Upper lobe of left lung (tissue), 4 donors: ENCODE measurements at regions not wholly inside any gene's neighbourhood (a gene's known extent, or its start where the extent isn't known, plus 50 kb on each side); places are given as distances from the start of the nearest gene placed in this dataset.

Source experiments
- EP300 ChIP-seq, 4 donors: sonication (generic); formaldehyde crosslinking; IDR thresholded peaks; one replicate each; pipeline ENCODE4 v1.5.1; 2017; ENCODE audit warnings: antibody characterized with exemption in 4 of 4, control low read depth in 2 of 4
- POLR2A ChIP-seq, 4 donors: fragments of 450-650 bp; IDR thresholded peaks; one replicate each; pipeline ENCODE4 v1.5.1; 2016 to 2017; ENCODE audit warnings: antibody characterized with exemption in 4 of 4, mild to moderate bottlenecking in 2 of 4
- TF ChIP-seq, protein P1 (sequence below), 6 experiments: fragments of 450-650 bp in 4 of 6; fragments of 200-600 bp in 2 of 6; sonication (generic) in 2 of 6; IDR thresholded peaks; one replicate each; pipeline ENCODE4 v1.5.1; 2016 to 2019; ENCODE audit warnings: antibody characterized with exemption in 6 of 6

DNA sequence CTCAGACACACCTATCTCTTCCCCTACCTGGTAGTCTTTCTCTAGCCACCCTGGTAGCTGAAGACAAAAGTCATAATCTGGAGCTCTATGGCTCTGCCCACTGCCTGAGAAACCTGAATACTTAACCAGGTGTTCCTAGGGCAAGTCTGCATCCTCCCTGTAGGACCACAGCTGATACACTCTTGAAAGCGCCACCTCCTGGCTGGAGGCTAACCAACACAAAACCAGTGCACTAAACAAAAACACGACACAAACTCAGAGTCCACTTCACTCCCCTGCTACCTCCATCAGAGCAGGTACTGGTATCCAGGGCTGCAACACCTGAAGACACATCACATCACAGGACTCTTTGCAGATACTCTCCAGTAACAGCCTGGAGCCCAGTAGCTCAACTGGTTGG lies 84.6 kb upstream of the ANXA1 start:
- TF ChIP-seq, protein P1, sequence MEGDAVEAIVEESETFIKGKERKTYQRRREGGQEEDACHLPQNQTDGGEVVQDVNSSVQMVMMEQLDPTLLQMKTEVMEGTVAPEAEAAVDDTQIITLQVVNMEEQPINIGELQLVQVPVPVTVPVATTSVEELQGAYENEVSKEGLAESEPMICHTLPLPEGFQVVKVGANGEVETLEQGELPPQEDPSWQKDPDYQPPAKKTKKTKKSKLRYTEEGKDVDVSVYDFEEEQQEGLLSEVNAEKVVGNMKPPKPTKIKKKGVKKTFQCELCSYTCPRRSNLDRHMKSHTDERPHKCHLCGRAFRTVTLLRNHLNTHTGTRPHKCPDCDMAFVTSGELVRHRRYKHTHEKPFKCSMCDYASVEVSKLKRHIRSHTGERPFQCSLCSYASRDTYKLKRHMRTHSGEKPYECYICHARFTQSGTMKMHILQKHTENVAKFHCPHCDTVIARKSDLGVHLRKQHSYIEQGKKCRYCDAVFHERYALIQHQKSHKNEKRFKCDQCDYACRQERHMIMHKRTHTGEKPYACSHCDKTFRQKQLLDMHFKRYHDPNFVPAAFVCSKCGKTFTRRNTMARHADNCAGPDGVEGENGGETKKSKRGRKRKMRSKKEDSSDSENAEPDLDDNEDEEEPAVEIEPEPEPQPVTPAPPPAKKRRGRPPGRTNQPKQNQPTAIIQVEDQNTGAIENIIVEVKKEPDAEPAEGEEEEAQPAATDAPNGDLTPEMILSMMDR (IDR thresholded peaks at IDR 0.05), result no peak
- TF ChIP-seq EP300 (IDR thresholded peaks at IDR 0.05) (no peak), POLR2A (IDR thresholded peaks at IDR 0.05) (no peak)
